Thyroid gland (tissue), 4 donors: ENCODE measurements at regions not wholly inside any gene's neighbourhood (a gene's known extent, or its start where the extent isn't known, plus 50 kb on each side); places are given as distances from the start of the nearest gene placed in this dataset.

ENCODE experiments used
- POLR2A ChIP-seq, 2 donors: fragments of 450-650 bp; IDR thresholded peaks; one replicate each; pipeline ENCODE4 v1.6.1; 2017; ENCODE audit warnings: antibody characterized with exemption in 2 of 2, mild to moderate bottlenecking in 2 of 2, moderate library complexity in 1 of 2
- TF ChIP-seq, protein P1 (sequence below), 6 experiments: fragments of 200-600 bp in 3 of 6; fragments of 450-650 bp in 3 of 6; sonication (generic) in 3 of 6; IDR thresholded peaks; one replicate each; pipeline ENCODE4 v1.5.1; 2016 to 2019; ENCODE audit warnings: antibody characterized with exemption in 6 of 6, mild to moderate bottlenecking in 2 of 6, inconsistent platforms in 1 of 6, moderate library complexity in 1 of 6

DNA sequence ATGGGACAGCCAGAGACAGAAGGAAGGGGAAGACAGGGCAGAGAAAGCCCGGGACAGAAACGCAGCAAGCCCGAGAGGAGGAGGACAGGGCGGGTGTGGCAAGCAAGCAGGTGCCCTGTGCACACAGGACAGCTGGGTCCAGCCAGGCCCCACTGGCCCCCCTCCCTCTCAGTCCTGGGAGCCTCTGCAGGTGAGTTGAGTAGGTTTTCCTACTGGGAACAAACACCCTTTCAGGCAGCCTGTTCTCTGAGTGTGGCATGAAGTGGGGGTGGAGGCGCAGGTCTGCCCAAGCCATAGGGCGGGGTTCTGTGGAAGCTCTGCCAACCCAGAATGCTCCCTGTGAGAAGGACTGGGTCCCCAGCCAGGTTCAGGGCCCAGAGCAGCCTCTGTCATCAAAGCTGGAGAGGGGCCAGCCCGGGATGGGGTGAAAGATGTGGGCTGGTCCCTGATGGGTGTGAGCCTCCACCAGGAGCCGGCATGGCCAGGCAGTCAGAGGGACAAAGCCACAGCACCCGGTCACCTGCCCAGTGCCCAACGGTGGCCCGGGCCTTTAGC is 129.4 kb downstream of the TFCP2L1 start:
- TF ChIP-seq, protein P1, sequence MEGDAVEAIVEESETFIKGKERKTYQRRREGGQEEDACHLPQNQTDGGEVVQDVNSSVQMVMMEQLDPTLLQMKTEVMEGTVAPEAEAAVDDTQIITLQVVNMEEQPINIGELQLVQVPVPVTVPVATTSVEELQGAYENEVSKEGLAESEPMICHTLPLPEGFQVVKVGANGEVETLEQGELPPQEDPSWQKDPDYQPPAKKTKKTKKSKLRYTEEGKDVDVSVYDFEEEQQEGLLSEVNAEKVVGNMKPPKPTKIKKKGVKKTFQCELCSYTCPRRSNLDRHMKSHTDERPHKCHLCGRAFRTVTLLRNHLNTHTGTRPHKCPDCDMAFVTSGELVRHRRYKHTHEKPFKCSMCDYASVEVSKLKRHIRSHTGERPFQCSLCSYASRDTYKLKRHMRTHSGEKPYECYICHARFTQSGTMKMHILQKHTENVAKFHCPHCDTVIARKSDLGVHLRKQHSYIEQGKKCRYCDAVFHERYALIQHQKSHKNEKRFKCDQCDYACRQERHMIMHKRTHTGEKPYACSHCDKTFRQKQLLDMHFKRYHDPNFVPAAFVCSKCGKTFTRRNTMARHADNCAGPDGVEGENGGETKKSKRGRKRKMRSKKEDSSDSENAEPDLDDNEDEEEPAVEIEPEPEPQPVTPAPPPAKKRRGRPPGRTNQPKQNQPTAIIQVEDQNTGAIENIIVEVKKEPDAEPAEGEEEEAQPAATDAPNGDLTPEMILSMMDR (IDR thresholded peaks at IDR 0.05), result no peak
- TF ChIP-seq POLR2A (IDR thresholded peaks at IDR 0.05), result no peak
